ENCODE measurements at regions not wholly inside any gene's neighbourhood (a gene's known extent, or its start where the extent isn't known, plus 50 kb on each side); places are given as distances from the start of the nearest gene placed in this dataset.
A peak's percentile ranks its signal among the peaks of the same experiment; 100 is the strongest.

- DNase-seq = no peak
- H3K4me1 ChIP-seq (ENCODE audit: control insufficient read depth, insufficient read depth, low read length) = no peaks in the 10 kb centered on the region
- H3K27me3 ChIP-seq (ENCODE audit: control insufficient read depth, insufficient read depth, low read length) = no peaks in the 10 kb centered on the region
- H3K9me3 ChIP-seq (ENCODE audit: control insufficient read depth, low read depth, low read length) = no peaks in the 10 kb centered on the region
- H3K4me3 ChIP-seq (ENCODE audit: low read length) = no peak overlapping the region
- H3K36me3 ChIP-seq (ENCODE audit: control insufficient read depth, insufficient read depth, low read length) = no peaks in the 10 kb centered on the region
- WGBS (ENCODE audit: insufficient coverage, low lambda C conversion rate) = no CpG with 5 or more reads among the region's 5 CpGs
- H3K27ac ChIP-seq (ENCODE audit: low read length) = no peak overlapping the region
These were observed 301.6 kb downstream of the SMAD2 start for GRCh38 chr18:47628893-47629292.

DNA sequence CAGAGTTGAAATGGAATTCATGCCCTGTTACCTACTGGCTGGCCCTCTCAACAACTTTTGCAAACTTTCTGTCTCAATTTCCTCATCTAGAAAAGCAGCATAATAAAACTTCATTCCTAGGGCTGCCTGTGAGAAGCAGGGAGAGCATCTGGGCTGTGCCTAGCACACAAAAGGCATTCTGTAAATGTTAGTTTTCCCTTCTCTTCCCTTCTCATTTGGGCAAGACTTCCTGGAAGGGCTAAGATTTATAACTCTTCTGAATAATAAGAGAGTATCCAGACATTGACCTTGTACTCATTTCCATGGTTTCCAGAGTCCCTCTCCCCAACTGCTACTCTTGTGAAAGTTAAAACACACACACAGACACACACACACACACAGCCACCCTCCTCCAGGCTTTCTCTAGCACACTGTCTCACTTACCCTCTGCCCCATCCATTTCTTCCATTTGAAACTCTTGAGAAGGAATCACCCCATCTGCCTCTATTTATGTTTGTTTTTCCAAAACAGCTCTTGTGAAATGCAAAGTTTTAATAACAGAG is 302.1 kb downstream of the SMAD2 start:
- H3K27ac ChIP-seq (ENCODE audit: low read length) = no peak overlapping the region
- no peaks in the 10 kb centered on the region for H3K4me1 ChIP-seq (ENCODE audit: control insufficient read depth, insufficient read depth, low read length)

DNA sequence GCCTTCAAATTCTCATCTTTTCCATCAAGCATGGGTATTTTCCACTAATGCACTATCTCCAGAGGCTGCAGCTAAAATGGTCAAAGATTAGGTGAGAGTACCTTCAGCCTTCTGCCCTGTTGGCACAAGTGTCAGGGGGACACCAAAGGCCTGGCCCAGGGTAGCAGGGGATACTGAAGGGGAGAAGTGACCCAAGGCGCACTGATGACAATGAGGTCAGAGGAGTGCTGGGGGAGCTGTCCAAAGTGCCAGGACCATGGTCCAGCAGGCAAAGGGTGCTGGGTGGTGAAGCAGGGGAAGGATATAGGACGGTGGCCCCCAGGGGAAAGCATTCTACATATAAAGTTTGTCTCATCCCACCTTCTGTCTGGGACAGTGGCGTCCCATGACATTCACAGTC is 303.4 kb downstream of the SMAD2 start:
- Histone ChIP-seq H3K27ac (ENCODE audit: low read length) (no peak overlapping the region), H3K27me3 (ENCODE audit: control insufficient read depth, insufficient read depth, low read length) (no peaks in the 10 kb centered on the region), H3K36me3 (ENCODE audit: control insufficient read depth, insufficient read depth, low read length) (no peaks in the 10 kb centered on the region), H3K9me3 (ENCODE audit: control insufficient read depth, low read depth, low read length) (no peaks in the 10 kb centered on the region), H3K4me3 (ENCODE audit: low read length) (no peak overlapping the region), H3K4me1 (ENCODE audit: control insufficient read depth, insufficient read depth, low read length) (no peaks in the 10 kb centered on the region)
- DNase-seq = no peak
- no CpG with 5 or more reads among the region's 3 CpGs for WGBS (ENCODE audit: insufficient coverage, low lambda C conversion rate)

More for the DNA sequence above, 302.1 kb downstream of the SMAD2 start:
- no peaks in the 10 kb centered on the region for H3K27me3 ChIP-seq (ENCODE audit: control insufficient read depth, insufficient read depth, low read length)
- H3K9me3 ChIP-seq (ENCODE audit: control insufficient read depth, low read depth, low read length) = no peaks in the 10 kb centered on the region
- no peaks in the 10 kb centered on the region for H3K36me3 ChIP-seq (ENCODE audit: control insufficient read depth, insufficient read depth, low read length)
- DNase-seq = no peak
- H3K4me3 ChIP-seq (ENCODE audit: low read length) = no peak overlapping the region

DNA sequence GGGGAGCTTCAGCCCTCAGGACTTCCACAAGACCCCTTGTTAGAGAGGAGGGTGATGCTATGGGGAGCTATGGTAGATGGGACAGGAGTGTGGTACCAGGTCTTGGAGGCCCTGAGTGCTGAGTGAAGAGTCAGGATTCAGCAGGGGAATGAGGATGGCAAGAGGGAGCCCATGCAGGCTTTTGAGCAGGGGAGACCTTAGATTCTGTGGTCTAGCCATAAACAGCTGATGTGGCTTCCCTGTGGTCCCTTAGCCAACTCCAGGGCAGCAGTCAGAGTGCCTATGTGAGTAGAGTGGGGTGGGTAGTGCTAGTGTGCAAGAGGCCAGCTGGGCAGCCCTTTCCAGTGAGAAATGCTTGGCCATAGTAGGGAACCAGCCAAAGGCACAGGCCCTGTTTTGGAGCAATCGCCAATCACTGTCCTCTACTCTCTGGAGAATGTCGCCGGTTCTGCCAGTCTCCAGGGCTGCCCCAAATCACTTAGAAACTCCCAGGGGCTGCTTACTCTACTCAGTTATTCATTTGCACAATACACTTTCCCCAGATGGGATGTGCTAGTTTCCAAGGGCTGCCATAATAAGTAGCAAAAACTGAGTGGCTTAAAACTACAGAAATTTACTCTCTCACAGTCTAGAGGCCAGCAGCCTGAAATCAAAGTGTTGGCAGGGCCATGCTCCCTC is 310.5 kb downstream of the SMAD2 start:
- no peak overlapping the region for H3K27ac ChIP-seq (ENCODE audit: low read length)
- no CpG with 5 or more reads among the region's 3 CpGs for WGBS (ENCODE audit: insufficient coverage, low lambda C conversion rate)
- no peaks in the 10 kb centered on the region for H3K9me3 ChIP-seq (ENCODE audit: control insufficient read depth, low read depth, low read length)
- no peaks in the 10 kb centered on the region for H3K4me1 ChIP-seq (ENCODE audit: control insufficient read depth, insufficient read depth, low read length)
- no peaks in the 10 kb centered on the region for H3K27me3 ChIP-seq (ENCODE audit: control insufficient read depth, insufficient read depth, low read length)
- DNase-seq = no peak
- no peak overlapping the region for H3K4me3 ChIP-seq (ENCODE audit: low read length)
- no peaks in the 10 kb centered on the region for H3K36me3 ChIP-seq (ENCODE audit: control insufficient read depth, insufficient read depth, low read length)

DNA sequence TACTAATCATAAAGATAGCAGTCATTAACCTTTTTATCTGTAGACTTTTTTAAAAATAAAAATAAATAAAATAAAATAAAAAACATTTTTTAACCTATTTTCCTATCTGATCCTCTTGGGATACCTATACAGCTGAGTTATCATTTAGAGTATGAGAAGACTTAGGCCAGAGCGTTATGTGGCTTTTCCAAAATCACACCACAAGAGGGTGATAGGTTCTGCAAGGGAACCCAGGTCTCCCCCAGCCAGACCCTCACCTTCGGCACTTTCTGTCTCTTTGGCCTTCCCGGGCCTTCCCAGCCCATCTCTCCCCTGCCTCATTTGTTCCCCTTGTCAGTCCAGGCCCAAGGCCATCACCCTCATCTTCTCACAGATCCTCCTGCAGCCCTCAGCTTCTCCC is 311.7 kb downstream of the SMAD2 start:
- Histone ChIP-seq H3K27me3 (ENCODE audit: control insufficient read depth, insufficient read depth, low read length) (no peaks in the 10 kb centered on the region), H3K27ac (ENCODE audit: low read length) (no peak overlapping the region), H3K4me1 (ENCODE audit: control insufficient read depth, insufficient read depth, low read length) (no peaks in the 10 kb centered on the region), H3K9me3 (ENCODE audit: control insufficient read depth, low read depth, low read length) (no peaks in the 10 kb centered on the region), H3K36me3 (ENCODE audit: control insufficient read depth, insufficient read depth, low read length) (no peaks in the 10 kb centered on the region), H3K4me3 (ENCODE audit: low read length) (no peak overlapping the region)
- DNase-seq = no peak
- WGBS (ENCODE audit: insufficient coverage, low lambda C conversion rate) = no CpG with 5 or more reads among the region's 3 CpGs

DNA sequence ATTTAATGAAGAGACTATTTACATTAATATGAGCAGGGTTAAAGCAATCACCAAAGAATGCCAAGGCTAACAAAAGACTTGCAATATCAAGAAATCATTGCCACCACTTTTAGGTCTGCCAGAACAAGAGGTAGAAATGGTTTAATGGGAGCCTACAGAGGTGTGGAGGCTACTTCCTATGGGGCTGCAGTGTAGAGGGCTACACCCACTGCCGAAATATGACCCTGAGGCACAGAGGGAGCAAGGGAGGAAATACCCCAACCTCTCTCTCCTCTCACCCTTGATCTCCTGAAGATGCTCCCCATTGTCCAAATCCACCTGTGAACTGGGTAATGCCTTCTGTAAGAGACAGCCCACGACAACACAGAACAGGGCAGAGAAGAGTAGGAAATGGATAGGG is 315.4 kb downstream of the SMAD2 start:
- no peaks in the 10 kb centered on the region for H3K4me1 ChIP-seq (ENCODE audit: control insufficient read depth, insufficient read depth, low read length)
- DNase-seq = no peak
- H3K27ac ChIP-seq (ENCODE audit: low read length) = no peak overlapping the region
- H3K9me3 ChIP-seq (ENCODE audit: control insufficient read depth, low read depth, low read length) = no peaks in the 10 kb centered on the region
- no CpG with 5 or more reads among the region's 2 CpGs for WGBS (ENCODE audit: insufficient coverage, low lambda C conversion rate)
- no peaks in the 10 kb centered on the region for H3K36me3 ChIP-seq (ENCODE audit: control insufficient read depth, insufficient read depth, low read length)
- no peaks in the 10 kb centered on the region for H3K27me3 ChIP-seq (ENCODE audit: control insufficient read depth, insufficient read depth, low read length)
- H3K4me3 ChIP-seq (ENCODE audit: low read length) = no peak overlapping the region

DNA sequence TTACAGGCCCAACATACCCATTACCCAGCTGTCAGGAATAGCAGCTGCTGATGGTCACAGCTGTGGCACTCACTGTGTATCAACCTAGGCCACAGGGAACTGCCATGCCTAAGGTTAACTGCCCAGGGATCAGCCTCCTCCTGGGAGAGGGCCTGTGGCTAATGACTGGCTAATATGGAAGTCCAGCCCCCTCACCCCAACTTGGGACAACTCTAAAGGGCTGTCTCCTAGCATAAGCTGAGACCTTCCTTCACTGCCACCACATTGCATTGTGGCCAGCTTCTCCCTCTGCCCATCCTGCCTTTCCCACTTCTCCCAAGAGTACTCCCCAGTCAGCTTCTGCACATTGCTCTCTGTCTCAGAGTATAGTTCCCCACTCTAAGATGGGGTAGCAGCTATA is 316.5 kb downstream of the SMAD2 start:
- H3K27ac ChIP-seq (ENCODE audit: low read length) = no peak overlapping the region
- no peaks in the 10 kb centered on the region for H3K4me1 ChIP-seq (ENCODE audit: control insufficient read depth, insufficient read depth, low read length)
- H3K36me3 ChIP-seq (ENCODE audit: control insufficient read depth, insufficient read depth, low read length) = no peaks in the 10 kb centered on the region
- no peaks in the 10 kb centered on the region for H3K27me3 ChIP-seq (ENCODE audit: control insufficient read depth, insufficient read depth, low read length)
- DNase-seq = no peak
- H3K9me3 ChIP-seq (ENCODE audit: control insufficient read depth, low read depth, low read length) = no peaks in the 10 kb centered on the region
- H3K4me3 ChIP-seq (ENCODE audit: low read length) = no peak overlapping the region

DNA sequence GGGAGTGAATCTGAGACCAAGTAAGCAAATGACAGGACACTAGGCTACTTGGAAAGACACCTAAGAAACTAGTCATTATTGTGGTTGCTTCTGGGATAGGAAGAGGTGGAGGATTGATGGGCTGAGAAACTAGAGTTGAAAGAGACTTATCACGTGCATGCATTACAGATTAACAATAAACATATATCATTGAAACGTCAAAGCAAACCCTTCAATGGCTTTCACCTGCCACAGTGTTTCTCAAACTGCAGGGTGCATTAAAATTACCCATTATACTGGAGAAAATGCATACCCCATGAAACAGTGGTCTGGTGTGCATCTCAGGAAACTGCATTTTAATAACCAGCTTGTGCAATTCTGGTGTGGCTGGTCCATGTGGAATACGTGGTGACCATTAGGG is 318.8 kb downstream of the SMAD2 start:
- Histone ChIP-seq H3K4me1 (ENCODE audit: control insufficient read depth, insufficient read depth, low read length) (no peaks in the 10 kb centered on the region), H3K36me3 (ENCODE audit: control insufficient read depth, insufficient read depth, low read length) (no peaks in the 10 kb centered on the region), H3K9me3 (ENCODE audit: control insufficient read depth, low read depth, low read length) (no peaks in the 10 kb centered on the region), H3K4me3 (ENCODE audit: low read length) (no peak overlapping the region), H3K27ac (ENCODE audit: low read length) (no peak overlapping the region), H3K27me3 (ENCODE audit: control insufficient read depth, insufficient read depth, low read length) (no peaks in the 10 kb centered on the region)
- no CpG with 5 or more reads among the region's 3 CpGs for WGBS (ENCODE audit: insufficient coverage, low lambda C conversion rate)
- DNase-seq = no peak

GRCh38 chr18:47606526-47606925 is 323.9 kb downstream of the SMAD2 start:
- H3K27ac ChIP-seq (ENCODE audit: low read length) = no peak overlapping the region
- no peak overlapping the region for H3K4me3 ChIP-seq (ENCODE audit: low read length)
- H3K27me3 ChIP-seq (ENCODE audit: control insufficient read depth, insufficient read depth, low read length) = no peaks in the 10 kb centered on the region
- WGBS (ENCODE audit: insufficient coverage, low lambda C conversion rate) = no CpG with 5 or more reads among the region's 5 CpGs
- H3K36me3 ChIP-seq (ENCODE audit: control insufficient read depth, insufficient read depth, low read length) = no peaks in the 10 kb centered on the region
- peak in 1 of 2 donors; percentile 9 for DNase-seq
- H3K4me1 ChIP-seq (ENCODE audit: control insufficient read depth, insufficient read depth, low read length) = no peaks in the 10 kb centered on the region
- H3K9me3 ChIP-seq (ENCODE audit: control insufficient read depth, low read depth, low read length) = no peaks in the 10 kb centered on the region

GRCh38 chr18:47605093-47605492 is 325.4 kb downstream of the SMAD2 start:
- Histone ChIP-seq H3K4me1 (ENCODE audit: control insufficient read depth, insufficient read depth, low read length) (no peaks in the 10 kb centered on the region), H3K9me3 (ENCODE audit: control insufficient read depth, low read depth, low read length) (no peaks in the 10 kb centered on the region), H3K27ac (ENCODE audit: low read length) (no peak overlapping the region), H3K27me3 (ENCODE audit: control insufficient read depth, insufficient read depth, low read length) (no peaks in the 10 kb centered on the region), H3K36me3 (ENCODE audit: control insufficient read depth, insufficient read depth, low read length) (no peaks in the 10 kb centered on the region), H3K4me3 (ENCODE audit: low read length) (no peak overlapping the region)
- no peak for DNase-seq
- WGBS (ENCODE audit: insufficient coverage, low lambda C conversion rate) = no CpG with 5 or more reads among the region's 1 CpG

GRCh38 chr18:47604021-47604420 is 326.4 kb downstream of the SMAD2 start:
- Histone ChIP-seq H3K27ac (ENCODE audit: low read length) (no peak overlapping the region), H3K4me1 (ENCODE audit: control insufficient read depth, insufficient read depth, low read length) (no peaks in the 10 kb centered on the region), H3K9me3 (ENCODE audit: control insufficient read depth, low read depth, low read length) (no peaks in the 10 kb centered on the region), H3K27me3 (ENCODE audit: control insufficient read depth, insufficient read depth, low read length) (no peaks in the 10 kb centered on the region), H3K36me3 (ENCODE audit: control insufficient read depth, insufficient read depth, low read length) (no peaks in the 10 kb centered on the region), H3K4me3 (ENCODE audit: low read length) (no peak overlapping the region)
- WGBS (ENCODE audit: insufficient coverage, low lambda C conversion rate) = no CpG with 5 or more reads among the region's 5 CpGs
- no peak for DNase-seq

All from large intestine (tissue), 3 donors.